PC-3 (cell line): ENCODE measurements at regions not wholly inside any gene's neighbourhood (a gene's known extent, or its start where the extent isn't known, plus 50 kb on each side); places are given as distances from the start of the nearest gene placed in this dataset.

ENCODE experiments used
- CTCF ChIP-seq: fragments of 300-600 bp; sonication (generic); conservative IDR thresholded peaks from 2 replicates; pipeline ENCODE4 v1.5.1; 2017; ENCODE audit warnings: antibody characterized with exemption, low read depth, mild to moderate bottlenecking, low read length
- EZH2 ChIP-seq: fragments of 300-600 bp; sonication (generic); IDR thresholded peaks from one replicate; pipeline ENCODE4 v1.6.1; 2017; ENCODE audit warnings: antibody characterized with exemption, mild to moderate bottlenecking, low read length; ENCODE audit not compliant: unreplicated experiment

GRCh38 chr13:40175639-40176038, 490.8 kb downstream of the FOXO1 start:
- TF ChIP-seq CTCF, result no peak
- no peak for TF ChIP-seq EZH2
